ENCODE measurements at regions not wholly inside any gene's neighbourhood (a gene's known extent, or its start where the extent isn't known, plus 50 kb on each side); places are given as distances from the start of the nearest gene placed in this dataset.

- TF ChIP-seq CTCF (tag by site-specific recombination; IDR thresholded peaks at IDR 0.05) (no peak), ZNF169 (tag by site-specific recombination; IDR thresholded peaks at IDR 0.05) (no peak), ZNF23 (tag by site-specific recombination; IDR thresholded peaks at IDR 0.05; ENCODE audit: borderline replicate concordance) (no peak), ZBTB1 (tag by site-specific recombination; IDR thresholded peaks at IDR 0.05) (no peak), PRDM6 (tag by site-specific recombination; IDR thresholded peaks at IDR 0.05) (no peak), ZEB2 (tag by site-specific recombination; IDR thresholded peaks at IDR 0.05) (no peak)
Observed at GRCh38 chr15:77695548-77695947, 62.8 kb upstream of the LINGO1 start.

Data from HEK293 (cell line).